ENCODE measurements at regions not wholly inside any gene's neighbourhood (a gene's known extent, or its start where the extent isn't known, plus 50 kb on each side); places are given as distances from the start of the nearest gene placed in this dataset.

- TF ChIP-seq POLR2A (IDR thresholded peaks at IDR 0.05; ENCODE audit: low read length) (no peak), GATA1 (IDR thresholded peaks at IDR 0.05; ENCODE audit: low read depth, low read length) (no peak)
Observed at GRCh38 chr18:77910347-77910746, 660.7 kb downstream of the GALR1 start.

Measured in erythroblast (primary cell).